GM23338 (cell line): ENCODE measurements at regions not wholly inside any gene's neighbourhood (a gene's known extent, or its start where the extent isn't known, plus 50 kb on each side); places are given as distances from the start of the nearest gene placed in this dataset.

Source experiments
- CREB1 ChIP-seq: fragments of 250-450 bp; sonication (Bioruptor Pico); IDR thresholded peaks from 2 replicates; pipeline ENCODE4 v1.5.0; 2020; ENCODE audit warnings: low read depth, mild to moderate bottlenecking, moderate library complexity
- EZH2 ChIP-seq: fragments of 200-600 bp; sonication (generic); IDR thresholded peaks from one replicate; pipeline ENCODE4 v1.8.0; 2017; ENCODE audit warnings: antibody characterized with exemption, mild to moderate bottlenecking, low read depth; ENCODE audit not compliant: unreplicated experiment
- EZH2phosphoT487 ChIP-seq: fragments of 200-600 bp; sonication (generic); IDR thresholded peaks from one replicate; pipeline ENCODE4 v1.8.1; 2018; ENCODE audit warnings: antibody characterized with exemption; ENCODE audit not compliant: unreplicated experiment
- POLR2AphosphoS5 ChIP-seq: IDR thresholded peaks from 2 replicates; pipeline ENCODE4 v1.6.1; 2016; ENCODE audit warnings: antibody characterized with exemption, low read depth
- REST ChIP-seq: IDR thresholded peaks from one replicate; pipeline ENCODE4 v1.6.1; 2018; ENCODE audit warnings: antibody characterized with exemption; ENCODE audit not compliant: unreplicated experiment
- TF ChIP-seq, protein P1 (sequence below), 2 experiments: fragments of 200-600 bp in 1 of 2; sonication (generic) in 1 of 2; conservative IDR thresholded peaks; 2 replicates each; pipeline versions ENCODE4 v1.5.1 to v1.6.1; 2016 to 2017; ENCODE audit warnings: antibody characterized with exemption in 2 of 2, low read depth in 2 of 2, mild to moderate bottlenecking in 2 of 2, moderate library complexity in 1 of 2

GRCh38 chr11:45048313-45048841, 97.7 kb upstream of the TP53I11 start:
- TF ChIP-seq, protein P1, sequence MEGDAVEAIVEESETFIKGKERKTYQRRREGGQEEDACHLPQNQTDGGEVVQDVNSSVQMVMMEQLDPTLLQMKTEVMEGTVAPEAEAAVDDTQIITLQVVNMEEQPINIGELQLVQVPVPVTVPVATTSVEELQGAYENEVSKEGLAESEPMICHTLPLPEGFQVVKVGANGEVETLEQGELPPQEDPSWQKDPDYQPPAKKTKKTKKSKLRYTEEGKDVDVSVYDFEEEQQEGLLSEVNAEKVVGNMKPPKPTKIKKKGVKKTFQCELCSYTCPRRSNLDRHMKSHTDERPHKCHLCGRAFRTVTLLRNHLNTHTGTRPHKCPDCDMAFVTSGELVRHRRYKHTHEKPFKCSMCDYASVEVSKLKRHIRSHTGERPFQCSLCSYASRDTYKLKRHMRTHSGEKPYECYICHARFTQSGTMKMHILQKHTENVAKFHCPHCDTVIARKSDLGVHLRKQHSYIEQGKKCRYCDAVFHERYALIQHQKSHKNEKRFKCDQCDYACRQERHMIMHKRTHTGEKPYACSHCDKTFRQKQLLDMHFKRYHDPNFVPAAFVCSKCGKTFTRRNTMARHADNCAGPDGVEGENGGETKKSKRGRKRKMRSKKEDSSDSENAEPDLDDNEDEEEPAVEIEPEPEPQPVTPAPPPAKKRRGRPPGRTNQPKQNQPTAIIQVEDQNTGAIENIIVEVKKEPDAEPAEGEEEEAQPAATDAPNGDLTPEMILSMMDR (conservative IDR thresholded peaks at IDR 0.05; ENCODE audit: low read depth in 2 of 2), result no peak
- no peak for TF ChIP-seq REST
- no peak for TF ChIP-seq EZH2phosphoT487
- TF ChIP-seq POLR2AphosphoS5, result no peak
- TF ChIP-seq CREB1 (CRISPR knock-in tag), result no peak
- no peak for TF ChIP-seq EZH2
